BLaER1 treated with 17β-estradiol and CSF1 and Interleukin-3, amounts not matched to agents 10 nM and 100 nM (cell line): ENCODE measurements at regions not wholly inside any gene's neighbourhood (a gene's known extent, or its start where the extent isn't known, plus 50 kb on each side); places are given as distances from the start of the nearest gene placed in this dataset.

Source experiments
- H3K27ac ChIP-seq, 11 experiments: shearing (Covaris generic); formaldehyde crosslinking; 2 replicates each; pipeline ENCODE4 v1.8.1; 2022
- H3K27me3 ChIP-seq, 11 experiments: shearing (Covaris generic); formaldehyde crosslinking; 2 replicates each; pipeline ENCODE4 v1.8.1; 2022
- H3K36me3 ChIP-seq, 11 experiments: shearing (Covaris generic); formaldehyde crosslinking; 2 replicates each; pipeline ENCODE4 v1.8.1; 2022
- H3K4me1 ChIP-seq, 10 experiments: shearing (Covaris generic); formaldehyde crosslinking; 2 replicates each; pipeline ENCODE4 v1.8.1; 2022
- H3K4me2 ChIP-seq, 11 experiments: shearing (Covaris generic); formaldehyde crosslinking; 2 replicates each; pipeline ENCODE4 v1.8.1; 2022
- H3K4me3 ChIP-seq, 10 experiments: shearing (Covaris generic); formaldehyde crosslinking; 2 replicates each; pipeline ENCODE4 v1.8.1; 2022
- H3K9ac ChIP-seq, 11 experiments: shearing (Covaris generic); formaldehyde crosslinking; 2 replicates each; pipeline ENCODE4 v1.8.1; 2022
- H3K9me3 ChIP-seq, 11 experiments: shearing (Covaris generic); formaldehyde crosslinking; replicated peaks in 1 of 11; 2 replicates each; pipeline ENCODE4 v1.8.1; 2022
- H4K20me1 ChIP-seq, 11 experiments: shearing (Covaris generic); formaldehyde crosslinking; 2 replicates each; pipeline ENCODE4 v1.8.1; 2022
- Cebpa-rat ChIP-seq, 11 experiments: shearing (Covaris generic); IDR thresholded peaks; 2 replicates each; pipeline ENCODE4 v1.8.1; 2022

DNA sequence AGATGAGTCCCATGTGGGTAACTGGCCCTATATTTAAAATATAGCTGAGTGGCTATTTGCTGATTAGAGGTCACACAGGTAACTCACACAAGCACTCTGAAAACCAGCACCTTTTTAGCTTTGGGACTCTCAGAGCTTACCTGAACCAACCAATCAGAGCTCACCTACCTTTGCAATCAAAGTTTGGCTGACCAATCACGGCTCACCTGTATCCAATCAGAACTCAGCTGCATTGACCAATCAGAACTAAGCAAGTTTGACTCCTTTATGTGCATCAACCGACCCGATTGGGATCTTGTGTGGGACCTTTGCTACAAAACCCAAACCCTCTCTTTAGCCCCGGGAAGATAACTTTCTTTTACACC is 106.8 kb upstream of the NXT1 start:
- Histone ChIP-seq H3K9ac (no peak overlapping the region), H3K36me3 (no peaks in the 10 kb centered on the region), H3K4me2 (peak overlapping the region in 1 of 11 experiments; percentile 83; a peak in 2 of 22 replicates), H3K27me3 (no peaks in the 10 kb centered on the region), H3K4me1 (peaks cover 31 to 49% (median 40%) of the 10 kb centered on the region in 10 experiments), H4K20me1 (no peaks in the 10 kb centered on the region), H3K9me3 (peaks cover 0 to 23% (median 11%) of the 10 kb centered on the region in 11 experiments; a peak in 16 of 22 replicates), H3K4me3 (no peak overlapping the region), H3K27ac (no peak overlapping the region)
- no peak for TF ChIP-seq Cebpa-rat (IDR thresholded peaks at IDR 0.05)

DNA sequence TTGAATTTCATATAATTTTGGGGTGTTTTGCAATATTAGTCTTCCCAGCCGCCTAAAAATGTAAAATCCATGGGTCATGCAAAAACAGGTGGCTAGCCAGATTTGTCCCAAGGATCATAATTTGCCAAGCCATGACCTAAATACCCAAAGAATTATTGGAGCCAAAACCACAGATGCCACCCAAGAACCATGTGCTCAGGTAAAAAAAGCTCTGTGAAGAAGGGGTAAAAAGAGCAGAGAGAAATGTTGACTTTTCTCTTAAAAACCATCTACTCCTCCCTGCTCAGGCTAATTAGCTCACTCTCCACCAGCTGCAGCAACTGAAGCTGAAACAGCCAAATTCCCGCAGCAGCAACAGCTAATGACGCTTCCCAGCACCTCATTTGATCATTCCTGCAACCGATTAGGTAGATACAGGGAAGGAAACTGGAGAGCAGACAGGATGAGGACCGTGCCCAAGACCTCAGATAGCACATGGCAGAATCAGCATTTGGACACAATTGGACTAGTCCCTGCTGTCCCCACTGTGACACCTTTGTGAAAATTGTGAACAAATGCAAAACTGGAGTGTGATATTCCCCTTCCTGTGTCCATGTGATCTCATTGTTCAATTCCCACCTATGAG is 107.9 kb upstream of the NXT1 start:
- Histone ChIP-seq H3K9me3 (peaks cover 0 to 27% (median 13%) of the 10 kb centered on the region in 11 experiments; a peak in 16 of 22 replicates), H3K27me3 (no peaks in the 10 kb centered on the region), H3K9ac (no peak overlapping the region), H3K27ac (no peak overlapping the region), H4K20me1 (no peaks in the 10 kb centered on the region), H3K4me3 (no peak overlapping the region), H3K4me2 (no peak overlapping the region), H3K36me3 (no peaks in the 10 kb centered on the region), H3K4me1 (peaks cover 28 to 44% (median 30%) of the 10 kb centered on the region in 10 experiments)
- no peak for TF ChIP-seq Cebpa-rat (IDR thresholded peaks at IDR 0.05)

DNA sequence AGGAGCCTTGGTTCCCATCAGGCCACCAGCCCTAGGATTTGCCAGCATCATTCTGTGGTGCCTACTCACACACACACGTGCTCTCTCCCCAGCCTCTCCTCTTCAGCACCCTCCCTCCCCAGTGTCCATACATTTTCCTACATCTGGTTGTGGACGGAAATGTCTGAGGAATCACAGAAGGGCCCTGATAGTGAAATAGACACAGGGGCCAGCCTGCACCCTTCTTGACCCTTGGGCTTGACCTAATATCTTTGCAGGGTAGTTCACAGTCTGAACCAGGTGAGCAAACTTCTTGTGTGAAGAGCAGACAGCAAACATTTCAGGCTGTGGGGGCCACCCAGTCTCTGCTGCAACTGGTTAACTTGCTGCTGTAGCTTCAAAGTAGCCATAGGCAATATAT is 108.5 kb upstream of the NXT1 start:
- peaks cover 22 to 38% (median 24%) of the 10 kb centered on the region in 10 experiments for H3K4me1 ChIP-seq
- no peaks in the 10 kb centered on the region for H3K27me3 ChIP-seq
- H3K4me2 ChIP-seq, result no peak overlapping the region
- peaks cover 0 to 30% (median 16%) of the 10 kb centered on the region in 11 experiments; a peak in 18 of 22 replicates for H3K9me3 ChIP-seq
- H3K4me3 ChIP-seq, result no peak overlapping the region
- no peaks in the 10 kb centered on the region for H4K20me1 ChIP-seq
- no peak for TF ChIP-seq Cebpa-rat (IDR thresholded peaks at IDR 0.05)
- no peak overlapping the region for H3K27ac ChIP-seq
- H3K9ac ChIP-seq, result no peak overlapping the region
- H3K36me3 ChIP-seq, result no peaks in the 10 kb centered on the region

DNA sequence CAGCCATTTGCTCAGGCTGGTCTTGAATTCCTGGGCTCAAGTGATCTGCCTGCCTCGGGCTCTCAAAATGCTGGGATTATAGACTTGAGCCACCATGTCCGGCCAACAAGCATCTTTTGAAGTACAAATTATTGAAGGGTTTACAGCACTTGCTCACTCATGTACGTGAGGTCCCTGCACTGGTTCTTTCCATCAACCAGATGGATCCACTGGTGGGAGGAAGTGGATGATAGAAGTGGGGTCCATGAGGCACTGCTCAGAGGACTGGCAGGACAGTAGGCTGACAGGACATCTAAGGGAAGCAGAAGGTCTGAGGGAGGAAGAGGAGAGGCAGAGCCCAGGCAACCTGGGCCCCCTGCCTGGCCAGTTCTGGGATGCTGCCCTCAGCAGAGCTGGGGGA is 109.2 kb upstream of the NXT1 start:
- no peak overlapping the region for H3K4me3 ChIP-seq
- 0 out of 22 replicates have a peak overlapping the region, but pooled peaks of 1 of the 11 experiments have one; percentile 12 for H3K27ac ChIP-seq
- no peaks in the 10 kb centered on the region for H4K20me1 ChIP-seq
- H3K4me1 ChIP-seq, result peaks cover 15 to 32% (median 17%) of the 10 kb centered on the region in 10 experiments
- no peak for TF ChIP-seq Cebpa-rat (IDR thresholded peaks at IDR 0.05)
- no peak overlapping the region for H3K9ac ChIP-seq
- H3K4me2 ChIP-seq, result no peak overlapping the region
- H3K9me3 ChIP-seq, result peaks cover 0 to 30% (median 17%) of the 10 kb centered on the region in 11 experiments; a peak in 18 of 22 replicates
- no peaks in the 10 kb centered on the region for H3K36me3 ChIP-seq
- H3K27me3 ChIP-seq, result no peaks in the 10 kb centered on the region

DNA sequence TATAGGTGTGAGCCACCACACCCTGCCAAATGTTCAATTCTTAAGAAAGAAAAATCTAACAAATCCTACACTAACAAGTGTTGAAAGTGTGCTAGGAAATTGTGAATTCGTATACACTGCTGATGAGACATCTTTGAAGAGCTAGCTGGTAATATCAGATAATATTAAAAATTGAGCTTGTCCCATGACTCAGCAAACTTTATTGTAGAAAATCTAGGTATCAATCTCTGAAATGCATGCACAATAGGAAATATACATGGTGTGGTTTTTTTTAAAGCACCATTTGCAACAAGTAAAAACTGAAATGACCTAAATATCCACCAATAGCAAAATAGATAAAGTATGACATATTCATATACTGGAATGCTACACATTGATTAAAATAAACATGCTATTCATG is 110.1 kb upstream of the NXT1 start:
- no peak overlapping the region for H3K4me3 ChIP-seq
- H3K36me3 ChIP-seq, result no peaks in the 10 kb centered on the region
- H3K4me1 ChIP-seq, result peaks cover 6 to 23% (median 8%) of the 10 kb centered on the region in 10 experiments
- H3K9me3 ChIP-seq, result peaks cover 2 to 32% (median 18%) of the 10 kb centered on the region in 11 experiments; a peak in 19 of 22 replicates
- H3K27me3 ChIP-seq, result no peaks in the 10 kb centered on the region
- H3K27ac ChIP-seq, result no peak overlapping the region
- H4K20me1 ChIP-seq, result no peaks in the 10 kb centered on the region
- no peak overlapping the region for H3K4me2 ChIP-seq
- no peak overlapping the region for H3K9ac ChIP-seq
- TF ChIP-seq Cebpa-rat (IDR thresholded peaks at IDR 0.05), result no peak

DNA sequence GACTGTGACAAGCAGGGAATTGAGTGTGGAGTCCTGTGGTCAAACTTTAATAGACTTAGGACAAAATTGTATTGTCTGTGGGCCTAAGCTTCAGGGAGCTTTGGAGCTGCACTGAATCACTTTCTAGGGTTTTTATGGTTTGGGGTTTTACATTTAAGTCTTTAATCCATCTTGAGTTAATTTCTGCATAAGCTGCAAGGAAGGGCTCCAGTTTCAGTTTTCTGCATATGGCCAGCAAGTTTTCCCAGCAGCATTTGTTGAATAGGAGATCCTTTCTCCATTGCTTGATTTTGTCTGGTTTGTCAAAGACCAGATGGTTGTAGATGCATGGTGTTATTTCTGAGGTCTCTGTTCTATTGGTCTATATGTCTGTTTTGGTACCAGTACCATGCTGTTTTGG is 113.4 kb upstream of the NXT1 start:
- TF ChIP-seq Cebpa-rat (IDR thresholded peaks at IDR 0.05), result no peak
- no peak overlapping the region for H3K27ac ChIP-seq
- H3K36me3 ChIP-seq, result peaks cover 0 to 6% (median 0%) of the 10 kb centered on the region in 11 experiments; a peak in 2 of 22 replicates
- H3K4me2 ChIP-seq, result no peak overlapping the region
- H3K9ac ChIP-seq, result no peak overlapping the region
- H3K4me3 ChIP-seq, result no peak overlapping the region
- H3K4me1 ChIP-seq, result peaks cover 0 to 30% (median 10%) of the 10 kb centered on the region in 10 experiments; a peak in 12 of 20 replicates
- peaks cover 22 to 63% (median 36%) of the 10 kb centered on the region in 11 experiments for H3K9me3 ChIP-seq
- H3K27me3 ChIP-seq, result no peaks in the 10 kb centered on the region
- no peaks in the 10 kb centered on the region for H4K20me1 ChIP-seq

DNA sequence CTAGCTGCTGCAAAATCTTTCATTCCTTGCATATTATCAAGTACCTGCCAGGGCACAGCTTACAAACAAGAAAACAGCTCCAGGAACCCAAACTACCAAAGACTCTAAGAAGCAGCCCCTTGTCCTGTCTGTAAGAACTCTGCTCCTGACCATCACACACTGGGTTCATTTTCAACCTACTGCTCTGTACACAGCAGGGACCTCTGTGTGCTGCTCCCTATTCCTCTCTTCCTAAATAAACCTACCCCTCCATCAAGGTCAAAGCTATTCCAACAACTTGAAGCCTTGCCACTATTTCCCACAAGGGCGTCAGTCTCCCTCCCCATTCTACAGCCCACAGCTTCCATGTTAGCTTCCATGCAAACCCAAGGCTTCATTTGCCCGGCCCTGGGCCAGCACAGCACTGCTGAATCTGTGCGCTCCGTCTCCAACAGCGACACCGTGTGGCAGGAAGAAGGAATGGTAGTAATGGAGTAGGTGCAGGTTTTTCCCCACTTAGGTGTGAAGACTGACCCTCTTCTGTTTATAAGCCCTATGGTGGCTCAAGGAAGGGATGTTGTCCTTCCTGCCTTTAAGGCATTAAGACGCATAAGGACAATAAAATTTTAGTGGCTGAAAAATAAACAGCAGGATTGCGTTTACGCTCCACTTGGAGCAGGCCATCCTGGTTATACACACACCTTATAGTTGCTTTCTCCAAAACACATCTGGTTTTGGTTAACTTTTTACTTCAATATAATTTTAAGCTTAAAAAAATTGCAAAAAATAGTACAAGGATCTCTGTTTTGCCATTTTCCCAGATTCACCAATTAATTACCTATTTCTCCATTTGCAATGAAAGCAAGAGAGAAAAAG is 115.2 kb upstream of the NXT1 start:
- Histone ChIP-seq H4K20me1 (no peaks in the 10 kb centered on the region), H3K9ac (no peak overlapping the region), H3K4me3 (no peak overlapping the region), H3K9me3 (peaks cover 32 to 70% (median 45%) of the 10 kb centered on the region in 11 experiments), H3K27ac (peak overlapping the region in 6 of 11 experiments; percentile 34 to 60 (median 44); a peak in 10 of 22 replicates), H3K4me2 (peak overlapping the region in 6 of 11 experiments; percentile 7 to 60 (median 28); a peak in 10 of 22 replicates), H3K27me3 (no peaks in the 10 kb centered on the region), H3K36me3 (peaks cover 0 to 11% (median 0%) of the 10 kb centered on the region in 11 experiments; a peak in 2 of 22 replicates), H3K4me1 (peaks cover 8 to 47% (median 24%) of the 10 kb centered on the region in 10 experiments; a peak in 19 of 20 replicates)
- no peak for TF ChIP-seq Cebpa-rat (IDR thresholded peaks at IDR 0.05)

DNA sequence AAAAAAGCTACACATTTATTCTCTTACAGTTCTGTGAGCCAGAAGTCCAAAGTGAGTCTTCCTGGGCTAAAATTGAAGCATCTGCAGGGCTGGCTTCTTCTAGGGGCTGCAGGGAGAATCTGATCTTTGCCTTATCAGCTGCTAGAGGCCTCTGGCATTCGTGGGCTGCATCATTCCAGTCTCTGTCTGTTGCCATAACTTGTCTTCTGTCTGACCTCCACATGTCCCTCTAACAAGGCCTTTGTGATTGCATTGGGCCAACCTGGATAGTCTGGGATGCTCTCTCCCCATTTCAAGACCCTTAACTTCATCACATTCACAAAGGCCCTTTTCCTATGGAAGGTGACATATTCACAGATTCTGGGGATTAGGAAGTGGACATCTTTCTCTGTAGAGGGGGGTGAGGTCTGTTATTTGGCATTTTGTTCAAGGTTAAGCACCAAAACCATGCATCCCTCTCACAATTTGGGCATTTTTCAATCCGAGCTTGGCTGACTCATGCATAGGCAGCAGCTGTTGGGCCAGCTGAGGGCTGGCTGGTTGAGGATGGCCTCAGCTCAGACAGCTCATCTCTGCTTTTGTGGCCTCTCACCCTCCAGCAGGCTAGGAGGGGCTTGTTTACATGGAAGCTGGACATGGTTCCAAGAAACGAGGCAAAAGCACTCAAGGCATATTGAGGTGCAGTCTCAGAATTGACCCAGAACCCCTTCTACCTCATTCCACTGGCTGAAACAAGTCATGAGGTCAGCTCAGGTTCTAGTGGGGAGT is 116.1 kb upstream of the NXT1 start:
- no peaks in the 10 kb centered on the region for H3K27me3 ChIP-seq
- H3K4me2 ChIP-seq, result peak overlapping the region in 6 of 11 experiments; percentile 7 to 60 (median 28); a peak in 10 of 22 replicates
- peaks cover 32 to 61% (median 44%) of the 10 kb centered on the region in 11 experiments for H3K9me3 ChIP-seq
- no peak overlapping the region for H3K4me3 ChIP-seq
- peaks cover 0 to 11% (median 0%) of the 10 kb centered on the region in 11 experiments; a peak in 2 of 22 replicates for H3K36me3 ChIP-seq
- no peaks in the 10 kb centered on the region for H4K20me1 ChIP-seq
- H3K9ac ChIP-seq, result no peak overlapping the region
- H3K4me1 ChIP-seq, result peaks cover 8 to 56% (median 27%) of the 10 kb centered on the region in 10 experiments; a peak in 19 of 20 replicates
- H3K27ac ChIP-seq, result peak overlapping the region in 6 of 11 experiments; percentile 34 to 60 (median 44); a peak in 11 of 22 replicates
- TF ChIP-seq Cebpa-rat (IDR thresholded peaks at IDR 0.05), result no peak
